GM18861 (cell line): ENCODE measurements at regions not wholly inside any gene's neighbourhood (a gene's known extent, or its start where the extent isn't known, plus 50 kb on each side); places are given as distances from the start of the nearest gene placed in this dataset.
"Not testable (repeated sequence)": the region's sequence is repeated elsewhere in the genome, so short reads cannot be mapped to it uniquely, and the experiment has no call there.

Source experiments
- ATAC-seq: cut with Tn5 transposase; IDR thresholded peaks from one replicate; pipeline ENCODE4 v1.9.1; 2021; ENCODE audit not compliant: unreplicated experiment

- ATAC-seq: no peak
Measured at GRCh38 chr6:67175101-67175500, 1460.0 kb upstream of the ADGRB3 start.

GRCh38 chr6:67165606-67166005 is 1458.6 kb upstream of the EYS start:
- no peak for ATAC-seq

- ATAC-seq: no peak
Measured at GRCh38 chr6:67160820-67161219, 1453.8 kb upstream of the EYS start.

- ATAC-seq: no peak
Measured at GRCh38 chr6:67141005-67141404, 1434.0 kb upstream of the EYS start.

- no peak for ATAC-seq
Measured at GRCh38 chr6:67133973-67134372, 1426.9 kb upstream of the EYS start.

GRCh38 chr6:67131827-67132226 is 1424.8 kb upstream of the EYS start:
- no peak for ATAC-seq

GRCh38 chr6:67129780-67130179 is 1422.8 kb upstream of the EYS start:
- no peak for ATAC-seq

- no peak for ATAC-seq
Measured at GRCh38 chr6:67127041-67127440, 1420.0 kb upstream of the EYS start.

- ATAC-seq: no peak
Measured at GRCh38 chr6:67121115-67121514, 1414.1 kb upstream of the EYS start.

GRCh38 chr6:67112120-67112519 is 1405.1 kb upstream of the EYS start:
- ATAC-seq: no peak

- ATAC-seq: no peak
Measured at GRCh38 chr6:67102743-67103142, 1395.7 kb upstream of the EYS start.

- ATAC-seq: not testable (repeated sequence)
Measured at GRCh38 chr6:67095618-67096226, 1388.7 kb upstream of the EYS start.

GRCh38 chr6:67094431-67094946 is 1387.5 kb upstream of the EYS start:
- ATAC-seq: no peak

GRCh38 chr6:67073938-67074337 is 1366.9 kb upstream of the EYS start:
- ATAC-seq: no peak

- no peak for ATAC-seq
Measured at GRCh38 chr6:67068781-67069180, 1361.8 kb upstream of the EYS start.

GRCh38 chr6:67064323-67064722 is 1357.3 kb upstream of the EYS start:
- no peak for ATAC-seq

GRCh38 chr6:67047996-67048395 is 1341.0 kb upstream of the EYS start:
- no peak for ATAC-seq

GRCh38 chr6:67045076-67045475 is 1338.0 kb upstream of the EYS start:
- no peak for ATAC-seq

- no peak for ATAC-seq
Measured at GRCh38 chr6:67031451-67031850, 1324.4 kb upstream of the EYS start.

- no peak for ATAC-seq
Measured at GRCh38 chr6:67030861-67031260, 1323.8 kb upstream of the EYS start.

- no peak for ATAC-seq
Measured at GRCh38 chr6:67016921-67017460, 1310.0 kb upstream of the EYS start.

GRCh38 chr6:67011441-67011840 is 1304.4 kb upstream of the EYS start:
- ATAC-seq: no peak

- no peak for ATAC-seq
Measured at GRCh38 chr6:67009818-67010217, 1302.8 kb upstream of the EYS start.
